Spleen (tissue), 11 donors: ENCODE measurements at regions not wholly inside any gene's neighbourhood (a gene's known extent, or its start where the extent isn't known, plus 50 kb on each side); places are given as distances from the start of the nearest gene placed in this dataset.

Experiments
- DNase-seq: peaks from one replicate; pipeline ENCODE4 v3.0.0-alpha.2; 2020
- H3K27ac ChIP-seq, 8 donors: fragments of 200-600 bp; sonication (generic) in 7 of 8; 1 replicate in 4 of 8; 2 replicates in 4 of 8; pipeline versions ENCODE4 v1.5.0 to v1.8.0; 2016 to 2021; ENCODE audit warnings: inconsistent platforms in 4 of 8, mild to moderate bottlenecking in 4 of 8, moderate library complexity in 1 of 8
- H3K27me3 ChIP-seq, 7 donors: fragments of 200-600 bp; sonication (generic) in 6 of 7; replicated peaks in 1 of 7; 1 replicate in 4 of 7; 2 replicates in 3 of 7; pipeline versions ENCODE4 v1.5.0 to v1.8.0; 2016 to 2021; ENCODE audit warnings: inconsistent platforms in 3 of 7, mild to moderate bottlenecking in 1 of 7
- H3K36me3 ChIP-seq, 6 donors: fragments of 200-600 bp; sonication (generic) in 5 of 6; 1 replicate in 4 of 6; 2 replicates in 2 of 6; pipeline versions ENCODE4 v1.5.0 to v1.8.0; 2016 to 2021; ENCODE audit warnings: inconsistent platforms in 2 of 6
- H3K4me1 ChIP-seq, 6 donors: fragments of 200-600 bp; sonication (generic) in 5 of 6; 1 replicate in 3 of 6; 2 replicates in 3 of 6; pipeline versions ENCODE4 v1.5.0 to v1.8.0; 2016 to 2021; ENCODE audit warnings: inconsistent platforms in 3 of 6
- H3K4me3 ChIP-seq, 8 donors: fragments of 200-600 bp; sonication (generic) in 7 of 8; 1 replicate in 4 of 8; 2 replicates in 4 of 8; pipeline versions ENCODE4 v1.5.0 to v1.8.0; 2016 to 2021; ENCODE audit warnings: inconsistent platforms in 4 of 8, mild to moderate bottlenecking in 4 of 8, moderate library complexity in 2 of 8
- H3K9me3 ChIP-seq, 8 donors: fragments of 200-600 bp; sonication (generic) in 7 of 8; 1 replicate in 4 of 8; 2 replicates in 4 of 8; pipeline versions ENCODE4 v1.5.0 to v1.8.0; 2016 to 2021; ENCODE audit warnings: inconsistent platforms in 4 of 8
- CTCF ChIP-seq, 11 experiments: fragments of 200-600 bp in 7 of 11; fragments of 450-650 bp in 4 of 11; sonication (generic) in 4 of 11; IDR thresholded peaks in 8 of 11; conservative IDR thresholded peaks in 3 of 11; 1 replicate in 7 of 11; 2 replicates in 4 of 11; pipeline versions ENCODE4 v1.4.0 to v1.8.0; 2016 to 2021; ENCODE audit warnings: antibody characterized with exemption in 11 of 11, inconsistent platforms in 4 of 11, mild to moderate bottlenecking in 1 of 11
- POLR2A ChIP-seq, 3 donors: fragments of 450-650 bp; IDR thresholded peaks; one replicate each; pipeline ENCODE4 v1.5.1; 2017; ENCODE audit warnings: antibody characterized with exemption in 3 of 3, mild to moderate bottlenecking in 1 of 3
- POLR2AphosphoS5 ChIP-seq, 3 donors: sonication (generic); formaldehyde crosslinking; IDR thresholded peaks; one replicate each; pipeline ENCODE4 v1.5.1; 2017; ENCODE audit warnings: antibody characterized with exemption in 3 of 3
- WGBS, 5 donors: extraction: QIAGEN DNeasy Blood & Tissue Kit in 3 of 5; methylation state at CpG; one replicate each; pipeline versions ENCODE4 v1.1.5 to v1.1.7; 2013 to 2018; 5-methylcytosine and 5-hydroxymethylcytosine counted together
- intact Hi-C: fragments of 100-400 bp; cut with DNase I; formaldehyde crosslinking; loops from one replicate; pipeline ENCODE4 v1.15.0; 2023; ENCODE audit warnings: low total_unique reads
- donor health status: healthy with polysubstance abuse.
- donor health status: DM: no; HTN: no; CAD: no; lungs with moderate emphysema.
- donor health status: DM: no; HTN: no; CAD: no.
- donor health status: Bipolar disorder and iron deficiency.
- donor health status: healthy.
- donor health status: DM: no; HTN: no; CAD: no.
- donor health status: DM: yes; HTN: yes; CAD: no.

GRCh38 chr20:41769592-41770018 is 151.4 kb upstream of the CHD6 start:
- no peak overlapping the region for H3K27ac ChIP-seq
- H3K36me3 ChIP-seq: no peaks in the 10 kb centered on the region
- peaks cover 0 to 27% (median 0%) of the 10 kb centered on the region in 7 donors for H3K27me3 ChIP-seq
- H3K9me3 ChIP-seq: no peaks in the 10 kb centered on the region
- DNase-seq: no peak
- no peaks in the 10 kb centered on the region for H3K4me1 ChIP-seq
- TF ChIP-seq POLR2A (IDR thresholded peaks at IDR 0.05): no peak
- no peak overlapping the region for H3K4me3 ChIP-seq
- 32 to 40% (median 32%) methylated on average over 5 of the region's 5 CpGs for whole genome bisulfite sequencing, 5 donors
- intact Hi-C loops: no loop called here

- Histone ChIP-seq H3K4me1 (no peaks in the 10 kb centered on the region), H3K27me3 (peaks cover 0 to 41% (median 0%) of the 10 kb centered on the region in 7 donors), H3K36me3 (no peaks in the 10 kb centered on the region), H3K27ac (no peak overlapping the region), H3K9me3 (no peaks in the 10 kb centered on the region), H3K4me3 (no peak overlapping the region)
- no peak for DNase-seq
- intact Hi-C loops: no loop called here
- TF ChIP-seq CTCF (IDR thresholded peaks at IDR 0.05 in 8 of 11, conservative IDR thresholded peaks at IDR 0.05 in 3 of 11) (no peak), POLR2A (IDR thresholded peaks at IDR 0.05) (no peak)
- 70 to 88% (median 79%) methylated on average over 5 of the region's 5 CpGs for WGBS, 5 donors
These were observed 132.0 kb upstream of the CHD6 start for GRCh38 chr20:41750137-41750536.

GRCh38 chr20:41748756-41749582 is 130.8 kb upstream of the CHD6 start:
- WGBS, 5 donors: 76 to 86% (median 79%) methylated on average over 7 of the region's 7 CpGs
- no peak overlapping the region for H3K4me3 ChIP-seq
- no peaks in the 10 kb centered on the region for H3K9me3 ChIP-seq
- intact Hi-C loops: no loop called here
- TF ChIP-seq POLR2A (IDR thresholded peaks at IDR 0.05) (no peak), POLR2AphosphoS5 (IDR thresholded peaks at IDR 0.05) (no peak), CTCF (IDR thresholded peaks at IDR 0.05 in 8 of 11, conservative IDR thresholded peaks at IDR 0.05 in 3 of 11) (no peak)
- no peak for DNase-seq
- H3K27ac ChIP-seq: no peak overlapping the region
- H3K27me3 ChIP-seq: peaks cover 0 to 39% (median 0%) of the 10 kb centered on the region in 7 donors
- no peaks in the 10 kb centered on the region for H3K4me1 ChIP-seq
- no peaks in the 10 kb centered on the region for H3K36me3 ChIP-seq

GRCh38 chr20:41748051-41748450 is 129.9 kb upstream of the CHD6 start:
- 64 to 93% (median 68%) methylated on average over 3 to 4 of the region's 4 CpGs for WGBS, 5 donors
- DNase-seq: no peak
- no peak for TF ChIP-seq CTCF (IDR thresholded peaks at IDR 0.05 in 8 of 11, conservative IDR thresholded peaks at IDR 0.05 in 3 of 11)
- no peak for TF ChIP-seq POLR2AphosphoS5 (IDR thresholded peaks at IDR 0.05)

More at GRCh38 chr20:41748051-41748450, 129.9 kb upstream of the CHD6 start:
- Histone ChIP-seq H3K27me3 (peaks cover 0 to 39% (median 0%) of the 10 kb centered on the region in 7 donors), H3K27ac (no peak overlapping the region), H3K4me1 (no peaks in the 10 kb centered on the region), H3K9me3 (no peaks in the 10 kb centered on the region), H3K36me3 (no peaks in the 10 kb centered on the region), H3K4me3 (no peak overlapping the region)
- intact Hi-C loops: no loop called here
